HK-2 (cell line): ENCODE measurements at regions not wholly inside any gene's neighbourhood (a gene's known extent, or its start where the extent isn't known, plus 50 kb on each side); places are given as distances from the start of the nearest gene placed in this dataset.

Experiments
- DNase-seq: peaks from one replicate; pipeline ENCODE4 v3.0.0-alpha.2; 2018; ENCODE audit not compliant: unreplicated experiment

GRCh38 chr3:22887664-22888291, 315.3 kb upstream of the UBE2E2 start:
- DNase-seq, result no peak

GRCh38 chr3:22893101-22893500, 310.0 kb upstream of the UBE2E2 start:
- no peak for DNase-seq

GRCh38 chr3:22893644-22894325, 309.3 kb upstream of the UBE2E2 start:
- no peak for DNase-seq

- DNase-seq, result no peak
Observed at GRCh38 chr3:22894865-22895264, 308.3 kb upstream of the UBE2E2 start.

GRCh38 chr3:22895671-22896070, 307.5 kb upstream of the UBE2E2 start:
- DNase-seq, result no peak

- no peak for DNase-seq
Observed at GRCh38 chr3:22898558-22898957, 304.6 kb upstream of the UBE2E2 start.

- DNase-seq, result no peak
Observed at GRCh38 chr3:22899441-22899840, 303.7 kb upstream of the UBE2E2 start.

- no peak for DNase-seq
Observed at GRCh38 chr3:22900296-22900695, 302.8 kb upstream of the UBE2E2 start.

- DNase-seq, result no peak
Observed at GRCh38 chr3:22901684-22902083, 301.4 kb upstream of the UBE2E2 start.

GRCh38 chr3:22907161-22907780, 295.9 kb upstream of the UBE2E2 start:
- DNase-seq, result no peak

GRCh38 chr3:22907796-22908195, 295.3 kb upstream of the UBE2E2 start:
- DNase-seq, result no peak

- DNase-seq, result no peak
Observed at GRCh38 chr3:22908989-22909507, 294.1 kb upstream of the UBE2E2 start.

- no peak for DNase-seq
Observed at GRCh38 chr3:22916933-22917332, 286.2 kb upstream of the UBE2E2 start.

- no peak for DNase-seq
Observed at GRCh38 chr3:22920006-22920405, 283.1 kb upstream of the UBE2E2 start.

GRCh38 chr3:22922317-22922716, 280.8 kb upstream of the UBE2E2 start:
- no peak for DNase-seq

GRCh38 chr3:22923711-22924110, 279.4 kb upstream of the UBE2E2 start:
- no peak for DNase-seq

- no peak for DNase-seq
Observed at GRCh38 chr3:22928216-22929110, 274.7 kb upstream of the UBE2E2 start.

- DNase-seq, result no peak
Observed at GRCh38 chr3:22933051-22933840, 269.9 kb upstream of the UBE2E2 start.

- DNase-seq, result no peak
Observed at GRCh38 chr3:22933841-22934116, 269.3 kb upstream of the UBE2E2 start.

GRCh38 chr3:22935040-22935439, 268.1 kb upstream of the UBE2E2 start:
- no peak for DNase-seq

- DNase-seq, result no peak
Observed at GRCh38 chr3:22937536-22937935, 265.6 kb upstream of the UBE2E2 start.
